ENCODE measurements at regions not wholly inside any gene's neighbourhood (a gene's known extent, or its start where the extent isn't known, plus 50 kb on each side); places are given as distances from the start of the nearest gene placed in this dataset.

- H3K4me1 ChIP-seq (ENCODE audit: insufficient read depth, low read length) = no peaks in the 10 kb centered on the region
- ATAC-seq = no peak
- no peak for DNase-seq (ENCODE audit: low spot score)
- no peaks in the 10 kb centered on the region for H3K27me3 ChIP-seq (ENCODE audit: control insufficient read depth in 1 of 2, insufficient read depth in 2 of 2, low read length in 2 of 2)
- no peak overlapping the region for H3K4me2 ChIP-seq (ENCODE audit: low read depth, low read length)
- no peak overlapping the region for H3K9ac ChIP-seq (ENCODE audit: insufficient read depth, low read depth, low read length)
- TF ChIP-seq CSRNP2 (CRISPR knock-in tag; conservative IDR thresholded peaks at IDR 0.05; ENCODE audit: low read depth) (no peak), EP300 (IDR thresholded peaks at IDR 0.05; ENCODE audit: low read depth in 2 of 2, low read length in 2 of 2) (no peak), EP300 (CRISPR knock-in tag; IDR thresholded peaks at IDR 0.05; ENCODE audit: borderline replicate concordance) (no peak)
- no peaks in the 10 kb centered on the region for H3K79me2 ChIP-seq (ENCODE audit: insufficient read depth, low read length)
- intact Hi-C loops (cut with micrococcal nuclease; ENCODE audit: unreplicated experiment) = no loop called here
- peaks cover 83% of the 10 kb centered on the region for H3K9me3 ChIP-seq (ENCODE audit: low read length)
- CTCF ChIA-PET (ENCODE audit: low intra/inter-chr PET ratio, low total read pairs) = no interaction called here
- H3K4me3 ChIP-seq (replicated peaks in 1 of 3; ENCODE audit: insufficient read depth in 1 of 3, low read depth in 2 of 3, low read length in 3 of 3) = no peak overlapping the region
- FAIRE-seq = no peak
- no peak overlapping the region for H2AFZ ChIP-seq (ENCODE audit: low read length)
- POLR2A ChIA-PET = no interaction called here
- 0% methylated on average over 1 of the region's 1 CpG for WGBS (ENCODE audit: low lambda C conversion rate)
- H3K27ac ChIP-seq (ENCODE audit: extremely low read length, insufficient read depth, low read length) = no peak overlapping the region
- no peaks in the 10 kb centered on the region for H3K36me3 ChIP-seq (replicated peaks in 1 of 2; ENCODE audit: control insufficient read depth in 1 of 2, insufficient read depth in 2 of 2, low read length in 2 of 2)
- in situ Hi-C loops (cut with HindIII; ENCODE audit: extremely low pct_ligation_motif_present, low pct_unique_long_range_greater_than_20kb) = no loop called here
- no TSS peak for BruUV-seq (replicated peaks)
- H4K20me1 ChIP-seq (ENCODE audit: insufficient read depth, low read length) = no peaks in the 10 kb centered on the region
Measured at GRCh38 chr10:81704596-81704995, 170.4 kb upstream of the NRG3 start.

GRCh38 chr10:81708416-81708815 is 166.6 kb upstream of the NRG3 start:
- TF ChIP-seq NR2C2 (CRISPR knock-in tag; IDR thresholded peaks at IDR 0.05; ENCODE audit: borderline replicate concordance) (no peak), ZBTB38 (CRISPR knock-in tag; IDR thresholded peaks at IDR 0.05) (no peak)
- no peaks in the 10 kb centered on the region for H4K20me1 ChIP-seq (ENCODE audit: insufficient read depth, low read length)
- BruUV-seq (replicated peaks) = no TSS peak
- no peak overlapping the region for H3K9ac ChIP-seq (ENCODE audit: insufficient read depth, low read depth, low read length)
- H3K79me2 ChIP-seq (ENCODE audit: insufficient read depth, low read length) = no peaks in the 10 kb centered on the region
- H3K9me3 ChIP-seq (ENCODE audit: low read length) = peaks cover 48% of the 10 kb centered on the region
- no peaks in the 10 kb centered on the region for H3K36me3 ChIP-seq (replicated peaks in 1 of 2; ENCODE audit: control insufficient read depth in 1 of 2, insufficient read depth in 2 of 2, low read length in 2 of 2)
- CTCF ChIA-PET (ENCODE audit: low intra/inter-chr PET ratio, low total read pairs) = no interaction called here
- POLR2A ChIA-PET = no interaction called here
- intact Hi-C loops (cut with micrococcal nuclease; ENCODE audit: unreplicated experiment) (no loop called here), in situ Hi-C loops (cut with HindIII; ENCODE audit: extremely low pct_ligation_motif_present, low pct_unique_long_range_greater_than_20kb) (no loop called here)
- DNase-seq (ENCODE audit: low spot score) = no peak
- no peaks in the 10 kb centered on the region for H3K4me1 ChIP-seq (ENCODE audit: insufficient read depth, low read length)
- 0% methylated on average over 5 of the region's 5 CpGs for WGBS (ENCODE audit: low lambda C conversion rate)
- H3K4me2 ChIP-seq (ENCODE audit: low read depth, low read length) = no peak overlapping the region
- no peak for ATAC-seq
- no peak overlapping the region for H3K27ac ChIP-seq (ENCODE audit: extremely low read length, insufficient read depth, low read length)
- H3K27me3 ChIP-seq (ENCODE audit: control insufficient read depth in 1 of 2, insufficient read depth in 2 of 2, low read length in 2 of 2) = no peaks in the 10 kb centered on the region
- FAIRE-seq = no peak
- no peak overlapping the region for H2AFZ ChIP-seq (ENCODE audit: low read length)
- H3K4me3 ChIP-seq (replicated peaks in 1 of 3; ENCODE audit: insufficient read depth in 1 of 3, low read depth in 2 of 3, low read length in 3 of 3) = no peak overlapping the region

Measured in HepG2 (cell line).